ENCODE measurements at regions not wholly inside any gene's neighbourhood (a gene's known extent, or its start where the extent isn't known, plus 50 kb on each side); places are given as distances from the start of the nearest gene placed in this dataset.

GRCh38 chr4:137609718-137610430, 77.6 kb upstream of the PCDH18 start:
- peak overlapping the region in 1 of 4 donors; percentile 57 for H3K27ac ChIP-seq
- H3K27me3 ChIP-seq = no peaks in the 10 kb centered on the region
- no peaks in the 10 kb centered on the region for H3K9me3 ChIP-seq
- no peaks in the 10 kb centered on the region for H3K4me1 ChIP-seq
- DNase-seq = no peak
- H3K4me3 ChIP-seq = no peak overlapping the region
- H3K36me3 ChIP-seq = no peaks in the 10 kb centered on the region
- no peak for TF ChIP-seq CTCF (IDR thresholded peaks at IDR 0.05)
- no peak for TF ChIP-seq POLR2A (IDR thresholded peaks at IDR 0.05)

GRCh38 chr4:137608085-137608484, 75.8 kb upstream of the PCDH18 start:
- no peak for DNase-seq
- Histone ChIP-seq H3K36me3 (no peaks in the 10 kb centered on the region), H3K4me3 (no peak overlapping the region), H3K9me3 (no peaks in the 10 kb centered on the region), H3K4me1 (no peaks in the 10 kb centered on the region), H3K27me3 (no peaks in the 10 kb centered on the region), H3K27ac (no peak overlapping the region)
- no peak for TF ChIP-seq POLR2A (IDR thresholded peaks at IDR 0.05)
- TF ChIP-seq CTCF (IDR thresholded peaks at IDR 0.05) = no peak

GRCh38 chr4:137602436-137602835, 70.1 kb upstream of the PCDH18 start:
- Histone ChIP-seq H3K4me1 (no peaks in the 10 kb centered on the region), H3K9me3 (no peaks in the 10 kb centered on the region), H3K36me3 (no peaks in the 10 kb centered on the region), H3K27me3 (no peaks in the 10 kb centered on the region), H3K27ac (no peak overlapping the region), H3K4me3 (no peak overlapping the region)
- TF ChIP-seq POLR2A (IDR thresholded peaks at IDR 0.05) (no peak), CTCF (IDR thresholded peaks at IDR 0.05) (no peak)
- DNase-seq = no peak

- DNase-seq = no peak
- H3K27ac ChIP-seq = no peak overlapping the region
- TF ChIP-seq CTCF (IDR thresholded peaks at IDR 0.05) (no peak), POLR2A (IDR thresholded peaks at IDR 0.05) (no peak)
Observed at GRCh38 chr4:137601934-137602333, 69.6 kb upstream of the PCDH18 start.

GRCh38 chr4:137599734-137600133, 67.4 kb upstream of the PCDH18 start:
- Histone ChIP-seq H3K27ac (no peak overlapping the region), H3K4me3 (no peak overlapping the region), H3K36me3 (no peaks in the 10 kb centered on the region), H3K9me3 (no peaks in the 10 kb centered on the region), H3K27me3 (no peaks in the 10 kb centered on the region), H3K4me1 (no peaks in the 10 kb centered on the region)
- TF ChIP-seq CTCF (IDR thresholded peaks at IDR 0.05) (no peak), POLR2A (IDR thresholded peaks at IDR 0.05) (no peak)
- DNase-seq = no peak

More at GRCh38 chr4:137601934-137602333, 69.6 kb upstream of the PCDH18 start:
- no peaks in the 10 kb centered on the region for H3K36me3 ChIP-seq
- no peaks in the 10 kb centered on the region for H3K27me3 ChIP-seq
- H3K9me3 ChIP-seq = no peaks in the 10 kb centered on the region
- H3K4me3 ChIP-seq = no peak overlapping the region
- H3K4me1 ChIP-seq = no peaks in the 10 kb centered on the region
